ENCODE measurements at regions not wholly inside any gene's neighbourhood (a gene's known extent, or its start where the extent isn't known, plus 50 kb on each side); places are given as distances from the start of the nearest gene placed in this dataset.

GRCh38 chr11:131231317-131231940 lies 139.0 kb upstream of the NTM start (continued):
- TF ChIP-seq CUX1 (IDR thresholded peaks at IDR 0.05; ENCODE audit: insufficient replicate concordance, low read depth, low read length) (no peak), SPI1 (IDR thresholded peaks at IDR 0.05; ENCODE audit: borderline replicate concordance, insufficient read depth, low read depth, low read length) (no peak), ZNF622 (IDR thresholded peaks at IDR 0.05) (no peak), CHD4 (IDR thresholded peaks at IDR 0.05) (no peak)

GRCh38 chr11:131232261-131232660 lies 138.2 kb upstream of the NTM start:
- Histone ChIP-seq H3K9ac (ENCODE audit: control insufficient read depth, insufficient read depth, low read length) (no peak overlapping the region), H3K4me2 (ENCODE audit: control insufficient read depth, insufficient read depth) (no peak overlapping the region), H3K27ac (ENCODE audit: control insufficient read depth, insufficient read depth) (no peak overlapping the region), H2AFZ (ENCODE audit: control insufficient read depth, low read depth, low read length) (no peak overlapping the region), H3K4me3 (no peak overlapping the region), H3K9me3 (replicated peaks; ENCODE audit: control insufficient read depth, insufficient read depth, low read length) (no peaks in the 10 kb centered on the region; the same call in 2 of the 3 replicates), H4K20me1 (ENCODE audit: control insufficient read depth, insufficient read depth) (no peaks in the 10 kb centered on the region), H3K79me2 (ENCODE audit: control insufficient read depth, insufficient read depth, low read length) (no peaks in the 10 kb centered on the region), H3K27me3 (replicated peaks in 1 of 2; ENCODE audit: control insufficient read depth in 2 of 2, insufficient read depth in 2 of 2, low read length in 1 of 2) (peaks cover 0 to 1% of the 10 kb centered on the region in 2 experiments; a peak in 1 of 4 replicates), H3K36me3 (ENCODE audit: control insufficient read depth in 2 of 2, insufficient read depth in 2 of 2, low read length in 1 of 2) (no peaks in the 10 kb centered on the region), H3K4me1 (ENCODE audit: control insufficient read depth, insufficient read depth, low read length) (no peaks in the 10 kb centered on the region)
- 25% methylated on average over 4 of the region's 4 CpGs for WGBS (ENCODE audit: insufficient coverage, insufficient replicate concordance, low lambda C conversion rate, missing lambda C conversion rate)
- intact Hi-C loops (cut with micrococcal nuclease; ENCODE audit: unreplicated experiment) (no loop called here), in situ Hi-C loops (cut with MboI) (no loop called here)
- SMC1A ChIA-PET (ENCODE audit: uncharacterized antibody, unreplicated experiment): no interaction called here
- BruUV-seq (replicated peaks): no TSS peak
- no peak for DNase-seq (ENCODE audit: low read depth, low spot score)
- FAIRE-seq: no peak
- POLR2A ChIA-PET: no interaction called here
- RAD21 ChIA-PET (ENCODE audit: unreplicated experiment): no interaction called here
- ATAC-seq: no peak
- CTCF ChIA-PET: no interaction called here
- TF ChIP-seq ZNF687 (IDR thresholded peaks at IDR 0.05): no peak
- no peak for TF ChIP-seq IRF3 (IDR thresholded peaks at IDR 0.05)
- TF ChIP-seq MLLT1 (IDR thresholded peaks at IDR 0.05): no peak

Measured in GM12878 (cell line).